OCI-LY3 (cell line): ENCODE measurements at regions not wholly inside any gene's neighbourhood (a gene's known extent, or its start where the extent isn't known, plus 50 kb on each side); places are given as distances from the start of the nearest gene placed in this dataset.

Experiments
- H2AFZ ChIP-seq: fragments of 200-600, 300-600 bp; shearing (Covaris generic); 2 replicates; pipeline ENCODE4 v1.6.0; 2014; ENCODE audit warnings: antibody characterized with exemption, low read depth, low read length
- H3K27ac ChIP-seq: fragments of 200-600, 300-600 bp; sonication (generic); 2 replicates; pipeline ENCODE4 v1.5.1; 2014; ENCODE audit warnings: mild to moderate bottlenecking, low read length, moderate library complexity, mixed read lengths
- H3K27me3 ChIP-seq: fragments of 200-600, 300-600 bp; sonication (generic); 2 replicates; pipeline ENCODE4 v1.6.1; 2014; ENCODE audit warnings: low read depth, low read length, mixed read lengths
- H3K36me3 ChIP-seq: fragments of 200-600, 300-600 bp; sonication (generic); replicated peaks from 2 replicates; pipeline ENCODE3; 2014; ENCODE audit warnings: low read depth, low read length, mixed read lengths
- H3K4me1 ChIP-seq: fragments of 300-600, 200-600 bp; sonication (generic); 2 replicates; pipeline ENCODE4 v1.6.1; 2014; ENCODE audit warnings: low read length, mixed read lengths
- H3K4me2 ChIP-seq: fragments of 200-600, 300-600 bp; sonication (generic); 2 replicates; pipeline ENCODE4 v1.6.1; 2014; ENCODE audit warnings: low read length, mixed read lengths
- H3K4me3 ChIP-seq: fragments of 300-600, 200-600 bp; sonication (generic); 2 replicates; pipeline ENCODE4 v1.5.1; 2014; ENCODE audit warnings: antibody characterized with exemption, mild to moderate bottlenecking, low read length, moderate library complexity
- H3K79me2 ChIP-seq: fragments of 300-600, 200-600 bp; shearing (Covaris generic); 2 replicates; pipeline ENCODE4 v1.6.1; 2014; ENCODE audit warnings: mild to moderate bottlenecking, low read length, mixed read lengths
- H3K9ac ChIP-seq: fragments of 300-600, 200-600 bp; shearing (Covaris generic); 2 replicates; pipeline ENCODE4 v1.6.0; 2014; ENCODE audit warnings: mild to moderate bottlenecking, low read length, moderate library complexity
- H3K9me3 ChIP-seq: fragments of 200-600, 300-600 bp; shearing (Covaris generic); 2 replicates; pipeline ENCODE4 v1.6.1; 2014; ENCODE audit warnings: low read length, mixed read lengths; ENCODE audit not compliant: insufficient read depth
- H4K20me1 ChIP-seq: fragments of 200-600, 300-600 bp; sonication (generic); 2 replicates; pipeline ENCODE4 v1.6.1; 2016; ENCODE audit warnings: low read length, mixed read lengths; ENCODE audit not compliant: insufficient read depth
- CTCF ChIP-seq: fragments of 200-600, 300-600 bp; sonication (generic); IDR thresholded peaks from 2 replicates; pipeline ENCODE4 v1.5.1; 2014; ENCODE audit warnings: antibody characterized with exemption, low read length, low read depth
- EZH2phosphoT487 ChIP-seq: fragments of 200-600 bp; shearing (Covaris generic); IDR thresholded peaks from 2 replicates; pipeline ENCODE4 v1.6.1; 2018; ENCODE audit warnings: antibody characterized with exemption, mixed run types, low read depth

- H2AFZ ChIP-seq: no peak overlapping the region
- H3K36me3 ChIP-seq: no peaks in the 10 kb centered on the region
- no peaks in the 10 kb centered on the region for H3K27me3 ChIP-seq
- H4K20me1 ChIP-seq: no peaks in the 10 kb centered on the region
- H3K4me3 ChIP-seq: no peak overlapping the region
- TF ChIP-seq EZH2phosphoT487 (no peak), CTCF (no peak)
- peaks cover 10% of the 10 kb centered on the region; the same call in 1 of the 2 replicates for H3K9me3 ChIP-seq
- H3K79me2 ChIP-seq: no peaks in the 10 kb centered on the region
- H3K4me2 ChIP-seq: no peak overlapping the region
- H3K27ac ChIP-seq: no peak overlapping the region
- no peaks in the 10 kb centered on the region for H3K4me1 ChIP-seq
- no peak overlapping the region for H3K9ac ChIP-seq
Measured at GRCh38 chr12:102622618-102623017, 142.3 kb upstream of the IGF1 start.

- H3K4me2 ChIP-seq: no peak overlapping the region
- H2AFZ ChIP-seq: no peak overlapping the region
Measured at GRCh38 chr12:102618197-102618877, 138.0 kb upstream of the IGF1 start.

DNA sequence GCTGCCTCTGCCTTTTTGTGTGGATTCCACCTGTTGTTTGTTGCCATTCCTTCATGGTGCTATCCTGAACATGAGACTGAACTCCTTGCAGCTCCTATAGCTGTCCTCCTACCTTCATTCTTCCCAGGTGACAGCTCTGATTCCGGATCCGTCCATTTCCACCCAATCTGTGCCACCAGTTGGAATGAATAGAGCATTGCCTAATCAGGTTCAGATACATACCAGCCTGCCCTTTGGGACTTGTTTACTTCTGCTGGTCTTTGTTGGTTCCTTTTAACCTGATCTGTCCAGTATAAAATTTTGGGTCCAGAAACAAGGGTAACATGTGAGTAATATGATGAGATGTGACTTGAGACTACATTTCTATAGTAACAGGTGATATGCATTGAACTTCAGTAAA, 136.3 kb upstream of the IGF1 start:
- no peak for TF ChIP-seq CTCF
- no peak for TF ChIP-seq EZH2phosphoT487
- no peak overlapping the region for H3K27ac ChIP-seq

More at GRCh38 chr12:102618197-102618877, 138.0 kb upstream of the IGF1 start:
- no peaks in the 10 kb centered on the region for H3K27me3 ChIP-seq
- TF ChIP-seq CTCF (no peak), EZH2phosphoT487 (no peak)
- no peaks in the 10 kb centered on the region for H4K20me1 ChIP-seq
- H3K36me3 ChIP-seq: no peaks in the 10 kb centered on the region
- H3K9ac ChIP-seq: no peak overlapping the region
- H3K4me1 ChIP-seq: no peaks in the 10 kb centered on the region
- H3K9me3 ChIP-seq: no peaks in the 10 kb centered on the region
- no peak overlapping the region for H3K27ac ChIP-seq
- no peaks in the 10 kb centered on the region for H3K79me2 ChIP-seq
- no peak overlapping the region for H3K4me3 ChIP-seq

DNA sequence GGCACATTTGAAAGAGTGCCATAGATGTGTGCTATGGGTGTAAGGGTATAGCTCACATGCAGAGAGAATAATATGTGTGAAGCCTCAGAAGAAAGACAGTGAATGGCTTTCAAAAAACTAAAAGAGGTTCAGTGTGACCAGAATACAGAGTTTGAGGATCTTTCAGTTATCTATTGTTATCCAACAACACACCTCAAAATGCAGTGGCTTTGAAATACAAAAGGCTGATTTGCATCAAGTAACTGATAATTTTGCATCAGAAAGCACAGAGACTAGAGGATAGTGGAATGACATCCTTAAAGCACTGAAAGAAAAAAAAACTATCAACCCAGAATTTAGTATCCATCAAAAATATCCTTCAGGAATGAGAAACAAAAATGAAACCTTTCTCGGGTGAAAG, 131.6 kb upstream of the IGF1 start:
- H3K4me2 ChIP-seq: no peak overlapping the region
- no peak overlapping the region for H2AFZ ChIP-seq
- H3K9me3 ChIP-seq: no peaks in the 10 kb centered on the region
- no peaks in the 10 kb centered on the region for H3K79me2 ChIP-seq
- TF ChIP-seq CTCF (no peak), EZH2phosphoT487 (no peak)
- H3K27ac ChIP-seq: no peak overlapping the region
- no peaks in the 10 kb centered on the region for H3K36me3 ChIP-seq
- H3K4me1 ChIP-seq: no peaks in the 10 kb centered on the region
- H3K4me3 ChIP-seq: no peak overlapping the region
- H4K20me1 ChIP-seq: no peaks in the 10 kb centered on the region
- H3K27me3 ChIP-seq: no peaks in the 10 kb centered on the region
- no peak overlapping the region for H3K9ac ChIP-seq

More for the DNA sequence above, 136.3 kb upstream of the IGF1 start:
- Histone ChIP-seq H3K36me3 (no peaks in the 10 kb centered on the region), H2AFZ (no peak overlapping the region), H4K20me1 (no peaks in the 10 kb centered on the region), H3K9me3 (no peaks in the 10 kb centered on the region), H3K4me2 (no peak overlapping the region), H3K27me3 (no peaks in the 10 kb centered on the region), H3K79me2 (no peaks in the 10 kb centered on the region), H3K4me1 (no peaks in the 10 kb centered on the region), H3K9ac (no peak overlapping the region), H3K4me3 (no peak overlapping the region)
